ENCODE measurements at regions not wholly inside any gene's neighbourhood (a gene's known extent, or its start where the extent isn't known, plus 50 kb on each side); places are given as distances from the start of the nearest gene placed in this dataset.

GRCh38 chr7:124162667-124163066 is 129.8 kb upstream of the TMEM229A start:
- TF ChIP-seq CTCF (IDR thresholded peaks at IDR 0.05) (no peak), HMGXB4 (CRISPR knock-in tag; IDR thresholded peaks at IDR 0.05) (no peak)

Data from WTC11 (cell line).